NCI-H524 (cell line): ENCODE measurements at regions not wholly inside any gene's neighbourhood (a gene's known extent, or its start where the extent isn't known, plus 50 kb on each side); places are given as distances from the start of the nearest gene placed in this dataset.
A peak's percentile ranks its signal among the peaks of the same experiment; 100 is the strongest.

Experiments
- DNase-seq, 2 experiments: peaks; one replicate each; lab custom pipeline; 2025; lab: John Stamatoyannopoulos, UW

- no peak for DNase-seq
Observed at GRCh38 chr6:66421570-66421969, 714.5 kb upstream of the EYS start.

DNA sequence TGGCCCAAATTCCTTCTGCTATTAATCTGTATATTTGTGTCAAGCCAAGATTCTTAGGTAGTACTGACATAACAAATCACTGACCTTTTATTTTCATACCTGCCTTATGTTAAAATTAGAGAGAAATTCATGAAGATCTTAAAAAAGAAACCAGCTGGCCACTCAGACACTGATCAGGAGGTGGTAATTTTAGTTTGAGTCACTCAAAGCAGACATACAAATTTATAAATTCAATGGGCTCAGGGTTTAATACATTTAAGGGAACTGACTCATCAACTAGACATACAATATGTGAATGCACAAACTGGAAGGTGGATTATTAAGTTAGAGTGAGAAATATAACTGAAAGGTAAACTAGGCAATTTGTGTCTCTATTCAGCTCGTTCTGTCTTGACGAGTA is 711.9 kb upstream of the EYS start:
- no peak for DNase-seq

DNA sequence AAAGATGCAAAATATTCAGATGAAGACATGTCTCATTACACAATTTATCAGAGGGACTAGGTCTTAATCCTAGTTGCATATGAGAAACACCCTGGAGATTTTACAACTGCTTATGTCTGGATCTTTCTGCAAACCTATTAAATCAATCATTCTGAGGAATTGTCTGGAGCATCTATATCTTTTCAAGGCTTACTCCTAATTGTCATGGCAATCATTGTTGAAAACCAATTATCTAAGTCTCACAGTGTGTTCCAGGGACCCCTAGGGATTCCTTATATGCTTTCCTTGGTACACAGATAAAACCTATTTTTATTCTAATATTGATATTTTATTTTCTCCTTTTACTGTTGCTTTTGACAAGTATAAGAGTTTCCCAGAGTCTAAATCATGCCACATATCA is 696.9 kb upstream of the EYS start:
- no peak for DNase-seq

DNA sequence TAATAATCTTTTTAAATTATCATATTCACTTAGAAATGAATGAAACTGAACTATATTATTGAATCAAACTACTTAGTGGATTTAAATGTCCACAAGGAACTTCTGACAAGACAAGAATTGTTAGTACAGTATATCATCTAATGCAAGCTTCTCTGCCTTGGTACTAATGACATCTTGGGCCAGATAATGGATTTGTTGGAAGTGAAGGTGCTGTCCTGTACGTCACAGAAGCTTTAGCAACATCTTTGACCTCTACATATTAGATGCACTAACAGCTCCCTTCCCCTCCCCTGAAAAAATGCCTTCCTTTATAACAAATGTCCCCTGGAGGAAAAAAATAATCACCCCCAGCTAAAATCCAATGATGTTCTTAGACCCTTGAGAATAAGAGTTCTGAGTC is 695.8 kb upstream of the EYS start:
- no peak for DNase-seq

GRCh38 chr6:66396549-66396948 is 689.5 kb upstream of the EYS start:
- no peak for DNase-seq

GRCh38 chr6:66396145-66396544 is 689.1 kb upstream of the EYS start:
- no peak for DNase-seq

DNA sequence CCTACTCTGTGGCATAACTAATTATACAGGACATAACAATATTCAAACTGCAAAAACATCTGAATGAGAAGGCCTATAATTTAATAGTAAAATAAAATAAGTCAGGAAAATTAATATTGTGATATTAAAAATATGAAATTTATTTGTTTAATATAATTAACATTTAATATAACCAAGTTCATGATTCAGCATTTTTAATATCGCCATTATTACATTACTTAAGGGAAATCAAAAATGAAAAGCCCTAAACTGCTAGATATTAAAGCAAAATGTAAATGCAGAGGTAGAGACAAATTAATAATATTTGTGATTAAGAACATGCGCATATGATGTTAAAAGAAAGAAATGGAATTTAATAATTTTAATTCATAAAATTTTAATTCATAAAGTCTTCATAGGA is 683.4 kb upstream of the EYS start:
- DNase-seq, result no peak

GRCh38 chr6:66376001-66376400 is 669.0 kb upstream of the EYS start:
- no peak for DNase-seq

GRCh38 chr6:66369407-66369806 is 662.4 kb upstream of the EYS start:
- DNase-seq, result no peak

- no peak for DNase-seq
Observed at GRCh38 chr6:66362888-66363287, 655.9 kb upstream of the EYS start.

DNA sequence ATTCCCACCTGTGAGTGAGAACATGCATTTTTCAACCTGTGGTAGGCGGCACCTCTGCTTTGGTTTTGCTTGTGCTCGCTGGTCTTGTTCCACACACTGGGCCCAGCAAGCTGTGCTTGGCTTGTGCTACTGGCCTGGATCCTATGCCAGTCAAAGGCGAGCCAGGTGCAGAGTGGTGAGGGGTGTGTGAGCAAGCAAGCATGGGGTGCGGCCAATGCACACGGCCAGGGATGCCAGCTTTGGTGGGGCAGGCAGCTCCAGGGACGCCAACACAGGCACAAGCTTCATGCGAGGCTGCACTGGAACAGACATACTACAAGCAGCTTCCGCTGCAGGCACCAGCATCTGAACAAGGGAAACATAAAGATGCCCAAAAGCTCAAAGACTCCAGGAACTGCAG is 654.9 kb upstream of the EYS start:
- DNase-seq, result no peak

- DNase-seq, result no peak
Observed at GRCh38 chr6:66357781-66358180, 650.8 kb upstream of the EYS start.

DNA sequence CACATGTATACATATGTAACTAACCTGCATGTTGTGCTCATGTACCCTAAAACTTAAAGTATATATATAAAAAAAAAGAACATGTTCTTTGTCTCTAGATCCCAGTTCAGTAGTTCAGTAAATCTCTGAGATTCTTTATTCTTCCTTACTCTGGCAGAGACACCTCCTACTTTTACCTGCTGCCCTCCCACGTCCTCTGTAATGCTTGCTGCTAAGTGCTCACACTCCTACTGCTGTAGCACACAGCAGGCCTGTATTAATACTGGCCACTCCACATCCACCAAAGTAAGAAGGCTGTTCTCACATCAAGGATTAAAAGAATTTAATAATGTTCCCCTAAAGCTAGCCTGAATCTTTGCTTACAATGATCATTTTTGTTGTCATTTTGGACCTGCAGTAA is 648.4 kb upstream of the EYS start:
- DNase-seq, result no peak

GRCh38 chr6:66344796-66345195 is 637.8 kb upstream of the EYS start:
- DNase-seq, result peak in 1 of 2 experiments; percentile 19

- no peak for DNase-seq
Observed at GRCh38 chr6:66340736-66341135, 633.7 kb upstream of the EYS start.

DNA sequence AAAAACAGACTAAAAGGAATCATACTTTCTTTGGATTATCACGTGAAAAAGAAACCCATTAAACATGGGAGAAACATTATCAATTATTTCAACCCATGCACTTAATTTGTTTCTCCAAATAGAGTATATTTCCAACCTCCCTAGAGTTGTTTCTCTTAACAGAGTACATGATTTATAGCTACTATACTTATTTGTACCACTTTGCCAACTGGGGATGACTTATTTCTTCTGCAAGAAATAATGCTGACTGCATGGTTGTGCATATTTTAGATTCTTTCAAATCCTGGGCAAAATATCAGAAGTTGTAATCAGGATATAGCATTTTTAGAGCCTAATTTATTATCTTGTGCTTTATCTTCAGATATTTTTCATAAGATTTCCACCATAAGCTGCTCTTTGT is 629.1 kb upstream of the EYS start:
- no peak for DNase-seq

- DNase-seq, result no peak
Observed at GRCh38 chr6:66328200-66328599, 621.2 kb upstream of the EYS start.

- DNase-seq, result no peak
Observed at GRCh38 chr6:66326228-66326627, 619.2 kb upstream of the EYS start.

DNA sequence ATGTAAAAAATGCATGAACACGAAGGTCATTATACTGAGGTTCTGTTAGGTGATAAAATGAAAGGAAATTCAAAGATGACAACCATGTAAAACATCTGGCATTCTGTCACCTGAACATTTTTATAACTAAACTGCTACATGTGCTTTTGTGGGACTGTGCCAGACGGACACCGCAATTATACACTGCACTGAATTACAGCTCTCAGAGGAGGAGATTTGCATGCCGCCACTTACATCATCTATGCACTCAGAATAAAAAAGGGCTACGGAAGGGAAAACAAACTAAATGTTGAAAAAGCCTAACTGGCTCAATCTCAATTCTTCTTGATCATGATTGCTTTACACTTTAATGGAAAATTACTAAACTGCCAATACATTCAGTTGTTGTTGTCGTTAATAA is 614.0 kb upstream of the EYS start:
- DNase-seq, result no peak

- no peak for DNase-seq
Observed at GRCh38 chr6:66307490-66307889, 600.5 kb upstream of the EYS start.

DNA sequence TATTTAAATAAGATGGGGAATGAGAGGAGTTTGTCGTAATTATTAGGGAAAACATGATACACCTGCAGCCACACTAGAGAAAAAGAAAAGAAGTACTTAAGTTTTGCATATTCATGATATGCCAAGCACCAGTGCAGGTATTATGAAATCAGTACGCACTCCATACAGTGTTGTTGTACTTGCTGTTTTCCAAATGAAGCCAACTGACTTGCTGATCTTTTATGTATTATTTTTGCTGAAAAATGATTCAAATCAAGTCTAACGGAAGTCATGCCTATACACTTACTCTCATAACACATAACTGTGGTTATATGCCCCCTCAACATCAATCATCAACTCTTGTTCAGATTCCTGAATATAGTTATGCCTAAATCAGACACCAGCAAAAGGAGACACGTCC is 584.9 kb upstream of the EYS start:
- no peak for DNase-seq

- DNase-seq, result no peak
Observed at GRCh38 chr6:66289889-66290288, 582.9 kb upstream of the EYS start.

DNA sequence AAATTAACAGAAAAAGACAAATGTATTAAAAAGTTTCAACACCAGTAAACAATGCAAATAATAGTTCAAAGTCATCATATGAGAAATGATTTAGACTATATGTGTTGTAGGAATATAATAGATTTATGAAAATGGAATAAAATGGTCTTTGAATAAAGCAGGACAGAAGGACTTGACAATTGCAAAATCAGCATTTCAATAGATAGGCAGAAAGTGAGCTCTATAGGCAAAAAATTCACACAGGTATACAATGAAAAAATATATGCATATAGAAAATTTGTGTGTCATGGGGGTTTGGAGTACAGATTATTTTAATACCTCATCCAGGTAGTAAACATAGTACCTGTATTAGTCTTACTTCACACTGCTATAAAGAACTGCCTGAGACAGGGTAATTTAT is 571.1 kb upstream of the EYS start:
- no peak for DNase-seq

GRCh38 chr6:66277400-66277799 is 570.4 kb upstream of the EYS start:
- DNase-seq, result no peak

DNA sequence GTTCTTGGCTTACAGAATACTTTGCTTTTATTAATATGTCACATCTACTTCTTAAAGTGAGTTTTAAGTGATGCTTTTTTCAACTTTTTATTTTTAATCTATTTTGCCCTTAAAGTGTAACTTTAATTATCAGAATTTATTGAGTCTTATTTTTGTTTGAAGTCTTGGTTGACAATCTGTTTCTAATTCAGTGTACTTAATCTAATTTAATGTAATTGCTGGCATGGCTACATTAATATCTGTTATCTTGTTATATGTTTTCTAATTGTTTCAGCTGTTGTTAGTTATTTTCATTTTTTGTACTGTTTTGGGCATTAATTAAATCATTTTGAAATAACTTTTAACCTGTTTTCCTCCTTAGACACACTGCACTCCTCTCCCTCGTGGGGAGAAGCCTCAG is 558.7 kb upstream of the EYS start:
- DNase-seq, result no peak
